ENCODE measurements at regions not wholly inside any gene's neighbourhood (a gene's known extent, or its start where the extent isn't known, plus 50 kb on each side); places are given as distances from the start of the nearest gene placed in this dataset.
"Not testable (repeated sequence)": the region's sequence is repeated elsewhere in the genome, so short reads cannot be mapped to it uniquely, and the experiment has no call there.

DNA sequence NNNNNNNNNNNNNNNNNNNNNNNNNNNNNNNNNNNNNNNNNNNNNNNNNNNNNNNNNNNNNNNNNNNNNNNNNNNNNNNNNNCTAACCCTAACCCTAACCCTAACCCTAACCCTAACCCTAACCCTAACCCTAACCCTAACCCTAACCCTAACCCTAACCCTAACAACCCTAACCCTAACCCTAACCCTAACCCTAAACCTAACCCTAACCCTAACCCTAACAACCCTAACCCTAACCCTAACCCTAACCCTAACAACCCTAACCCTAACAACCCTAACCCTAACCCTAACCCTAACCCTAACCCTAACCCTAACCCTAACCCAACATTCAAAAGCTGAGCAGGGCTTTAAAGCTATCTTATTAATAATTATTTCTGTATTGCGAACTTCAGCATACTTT, 182.5 kb upstream of the FAM20C start:
- not testable (repeated sequence) for DNase-seq

DNA sequence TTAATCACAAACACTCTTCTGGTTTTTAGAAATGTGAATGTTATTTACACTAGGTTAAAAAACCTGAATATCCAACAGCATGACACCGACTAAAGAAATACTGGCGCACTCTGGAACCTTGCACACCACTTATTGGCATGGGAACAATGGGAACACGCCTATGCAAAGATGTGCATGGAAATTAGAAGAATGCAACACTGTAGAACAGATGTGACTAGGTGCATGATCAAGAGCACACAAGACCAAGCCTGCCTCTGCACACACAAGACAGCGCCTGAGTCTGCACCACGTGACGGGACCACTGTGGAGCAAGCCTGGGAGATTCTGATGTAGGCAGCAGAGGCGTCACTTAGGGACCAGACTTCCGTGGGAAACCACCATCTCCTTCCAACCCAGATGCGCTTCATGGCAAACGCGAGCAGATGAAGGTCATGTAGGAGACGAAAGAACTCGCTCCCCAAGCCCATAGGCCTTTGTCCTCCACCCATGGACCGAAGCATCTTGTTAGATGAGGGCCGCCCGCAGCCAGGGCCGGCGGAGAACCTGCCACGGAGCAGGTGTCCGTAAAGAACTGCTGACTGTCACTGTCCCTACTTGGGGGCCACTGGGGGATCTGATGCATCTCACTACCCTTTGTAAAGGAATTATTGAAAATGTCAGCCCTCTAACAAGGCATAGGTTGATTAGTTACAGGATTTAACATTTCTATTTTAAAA, 159.6 kb upstream of the FAM20C start:
- not testable (repeated sequence) for DNase-seq

DNA sequence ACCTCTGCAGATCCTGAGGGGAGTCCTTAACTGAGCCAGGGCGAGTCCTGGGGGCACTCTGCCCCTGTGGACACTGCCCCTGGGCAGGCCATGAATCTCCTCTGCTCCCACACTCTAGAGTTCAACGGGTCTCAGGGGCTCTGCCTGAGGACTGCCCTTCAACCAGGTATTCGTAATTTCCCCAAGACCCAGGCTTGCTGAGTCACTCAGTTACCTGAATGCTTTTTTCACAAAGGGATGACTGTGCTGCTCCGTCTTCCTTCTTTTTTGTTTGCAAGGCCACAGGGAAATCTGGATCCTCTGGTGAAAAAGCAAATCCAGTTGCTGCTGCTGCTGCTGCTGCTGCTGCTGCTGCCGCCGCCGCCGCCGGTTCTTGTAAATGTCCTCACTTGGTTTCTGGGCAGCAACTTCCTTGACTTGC, 157.2 kb upstream of the FAM20C start:
- DNase-seq, result peak; percentile 26 to 39

DNA sequence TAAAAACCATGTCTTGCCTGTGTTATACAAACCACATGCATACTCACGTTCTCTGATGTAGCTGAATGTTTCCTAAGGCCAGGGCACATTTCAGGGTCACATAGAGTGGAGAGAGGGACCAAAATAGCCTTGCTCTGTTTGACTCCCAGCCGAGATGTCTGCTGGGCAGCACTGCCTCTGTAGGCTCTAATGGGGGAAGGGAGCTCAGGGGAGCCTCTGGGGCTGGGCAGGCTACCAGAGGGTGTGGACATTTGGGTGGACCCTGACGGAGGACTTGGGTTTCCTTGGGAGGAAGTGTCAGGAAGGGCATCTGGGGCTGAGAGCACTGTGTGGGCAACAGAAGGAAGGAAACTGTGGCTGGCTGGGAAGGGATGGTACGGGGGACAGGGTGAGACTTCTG, 155.8 kb upstream of the FAM20C start:
- not testable (repeated sequence) for DNase-seq

DNA sequence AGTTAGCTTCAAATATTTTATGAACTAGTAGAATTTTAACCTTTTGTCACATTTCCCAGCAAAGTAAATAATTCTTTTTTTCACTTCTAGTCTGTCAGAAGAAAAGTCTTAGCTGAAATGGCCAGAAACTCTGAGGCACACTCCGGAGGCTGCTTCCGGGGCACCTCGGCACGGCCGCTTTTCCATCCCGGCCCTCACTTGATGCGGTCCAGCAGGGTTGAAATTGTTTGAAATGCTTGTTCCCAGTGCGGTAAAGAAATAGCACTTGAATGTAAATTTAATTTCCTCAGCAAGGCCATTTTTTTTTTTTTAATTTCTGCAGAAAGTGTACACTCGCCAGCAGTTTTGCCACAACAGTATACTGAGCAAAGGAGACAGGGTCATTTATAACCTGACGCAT, 154.7 kb upstream of the FAM20C start:
- DNase-seq, result not testable (repeated sequence)

DNA sequence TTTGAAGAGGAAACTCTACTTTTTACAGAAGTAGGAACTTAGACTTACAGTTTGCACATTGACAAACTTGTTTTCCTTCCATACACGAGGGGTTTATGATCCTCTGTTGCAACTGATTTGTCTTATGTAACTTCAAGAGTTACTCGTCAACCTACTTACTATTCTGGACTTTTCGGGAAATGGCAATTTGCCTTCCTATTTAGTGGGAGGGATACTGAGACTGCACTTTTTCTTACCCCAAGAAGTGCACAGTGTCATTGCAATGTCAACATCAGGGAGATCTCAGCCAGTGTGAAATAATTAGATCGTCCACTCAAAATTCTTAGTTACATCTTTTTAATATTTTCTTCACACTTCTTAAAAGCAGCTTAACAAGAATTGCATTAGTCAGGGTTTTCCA, 153.9 kb upstream of the FAM20C start:
- not testable (repeated sequence) for DNase-seq

DNA sequence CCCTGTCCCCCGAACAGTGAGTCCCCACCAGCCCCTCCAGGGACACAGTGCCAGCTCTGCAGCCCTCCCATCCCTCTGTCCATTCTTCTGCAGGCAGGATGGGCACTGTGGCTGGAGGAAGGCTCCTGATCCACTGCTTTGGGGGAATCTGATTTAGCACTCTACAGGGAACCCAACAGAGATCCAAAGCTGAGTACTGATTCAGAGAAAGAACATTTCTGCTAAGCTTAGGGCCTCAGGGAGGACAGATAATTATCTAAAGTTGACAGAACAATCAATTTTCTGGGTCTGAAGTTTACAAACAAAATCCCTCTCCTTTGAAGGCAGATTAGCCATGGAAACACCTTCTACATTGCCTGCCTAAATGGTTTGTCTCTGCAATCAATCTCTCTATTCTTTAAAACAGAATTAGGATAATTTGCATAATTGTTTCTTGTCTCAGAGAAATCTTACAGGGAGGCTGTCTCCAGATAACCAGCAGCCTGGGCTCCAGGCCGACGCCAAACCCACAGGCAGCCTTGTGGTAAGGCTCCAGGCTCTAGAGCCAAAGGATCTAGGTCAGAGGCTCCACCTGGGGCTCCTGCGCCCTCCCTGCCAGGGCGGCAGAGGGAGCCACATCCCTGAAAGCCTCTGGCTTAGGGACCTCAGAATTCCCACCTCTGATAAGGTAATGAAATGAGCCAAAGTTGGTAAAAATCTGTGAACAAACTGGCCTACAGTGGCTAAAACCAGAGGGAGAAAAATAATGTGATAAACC, 152.2 kb upstream of the FAM20C start:
- DNase-seq, result peak in 1 of 2 donors; percentile 21

DNA sequence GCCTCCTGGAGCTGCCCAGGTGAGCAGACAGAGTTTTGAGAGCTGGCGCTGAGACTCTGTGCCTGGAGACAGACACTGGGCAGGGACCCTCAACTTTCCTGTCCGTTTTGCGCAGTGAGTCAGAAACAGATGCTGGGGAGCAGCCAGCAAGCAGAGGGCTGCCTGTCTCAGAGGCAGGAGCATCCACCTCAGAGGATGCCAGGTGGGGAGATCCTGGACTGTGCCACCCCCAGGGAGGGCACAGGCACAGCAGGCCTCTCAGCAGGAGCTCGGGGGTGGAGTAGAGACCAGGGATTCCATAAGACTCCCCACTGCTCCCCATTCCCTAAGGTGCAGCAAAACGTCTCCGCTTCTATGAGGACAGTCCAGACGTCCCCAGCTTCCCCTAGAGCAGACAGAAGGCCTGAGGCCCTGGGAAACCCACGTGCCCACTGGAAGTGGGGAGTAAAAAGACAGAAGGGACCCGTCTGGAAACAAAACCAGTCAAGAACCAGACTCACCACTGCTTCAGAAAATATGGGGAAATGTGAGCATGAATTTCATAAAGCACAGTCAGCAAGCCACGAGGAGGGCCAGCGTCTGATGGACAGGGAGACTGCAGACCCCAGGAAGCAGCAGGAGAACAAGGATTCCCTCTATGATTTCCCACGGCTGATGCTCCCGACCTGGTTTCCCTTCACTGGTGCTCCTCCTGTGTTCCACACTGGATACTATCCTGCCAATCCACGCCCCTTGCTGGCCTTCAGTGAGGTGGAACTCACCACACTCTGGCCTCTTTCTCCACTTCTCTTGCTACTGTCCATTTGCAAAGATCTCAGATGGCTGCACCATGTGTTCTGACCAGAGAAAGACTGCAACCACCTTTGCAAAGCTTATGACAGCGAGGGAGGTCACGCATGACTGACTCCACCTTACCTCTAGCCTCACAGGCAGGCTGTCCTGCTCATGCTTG, 151.3 kb upstream of the FAM20C start:
- DNase-seq, result peak; percentile 41 to 48

DNA sequence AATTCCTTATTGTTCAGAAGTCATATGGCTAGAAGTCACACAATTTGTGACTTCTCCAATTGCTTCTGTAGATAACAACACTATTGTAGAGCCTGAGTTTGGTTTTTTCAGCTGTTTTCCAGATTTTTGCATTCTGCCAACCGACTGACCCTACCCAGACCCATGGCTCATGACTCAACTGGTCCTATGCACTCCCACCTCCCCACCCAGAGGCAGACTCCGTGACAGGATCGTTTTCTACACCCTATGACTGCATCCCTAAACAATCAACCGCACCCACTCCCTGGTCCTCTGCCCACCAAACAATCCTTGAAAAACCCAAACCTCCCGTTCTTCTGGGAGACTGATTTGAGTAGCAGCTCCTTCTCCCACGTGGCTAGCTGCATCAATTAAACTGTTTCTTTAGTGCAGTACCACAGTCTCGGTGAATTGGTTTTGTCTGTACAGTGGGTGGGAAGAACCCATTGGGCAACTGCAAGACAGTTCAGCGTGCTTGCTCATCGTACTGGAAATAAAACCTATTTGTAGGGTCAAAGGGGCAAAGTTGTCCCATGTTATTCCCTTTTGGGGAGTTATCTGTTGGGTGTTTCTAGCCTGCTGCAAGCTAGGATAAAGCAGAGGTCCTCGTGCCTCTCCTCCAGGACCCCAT, 150.3 kb upstream of the FAM20C start:
- DNase-seq, result peak; percentile 69 to 80

DNA sequence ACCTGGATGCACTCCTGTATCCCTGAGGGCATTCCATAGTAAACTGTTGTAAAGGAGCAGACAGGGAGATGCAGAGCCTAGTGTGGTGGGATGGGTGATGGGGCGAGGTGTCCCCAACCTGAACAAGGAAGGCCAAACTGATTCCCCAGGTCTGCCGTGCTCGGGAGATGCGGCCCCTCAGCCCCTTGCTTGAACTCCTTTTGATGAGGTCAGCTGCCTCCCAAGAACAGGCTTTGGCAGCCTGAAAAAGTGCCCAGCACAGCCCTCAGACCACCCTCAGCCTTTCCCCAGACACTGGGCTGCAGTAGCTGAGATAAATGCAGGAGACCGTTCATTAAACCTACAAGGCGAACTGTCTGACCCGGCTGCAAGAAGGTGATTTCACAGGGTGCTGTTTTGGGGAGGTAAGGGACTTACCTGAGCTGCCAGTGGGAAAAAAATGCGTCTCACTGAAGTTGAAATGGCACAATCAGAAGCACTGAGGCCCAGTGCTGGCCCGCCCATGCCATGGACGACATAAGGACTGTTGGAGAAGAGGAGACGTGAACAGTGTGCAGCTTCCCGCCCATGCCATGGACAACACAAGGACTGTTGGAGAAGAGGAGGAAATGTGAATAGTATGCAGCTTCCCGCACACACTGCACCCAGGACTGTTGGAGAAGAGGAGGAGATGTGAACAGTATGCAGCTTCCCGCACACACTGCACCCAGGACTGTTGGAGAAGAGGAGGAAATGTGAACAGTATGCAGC, 148.4 kb upstream of the FAM20C start:
- DNase-seq, result no peak

DNA sequence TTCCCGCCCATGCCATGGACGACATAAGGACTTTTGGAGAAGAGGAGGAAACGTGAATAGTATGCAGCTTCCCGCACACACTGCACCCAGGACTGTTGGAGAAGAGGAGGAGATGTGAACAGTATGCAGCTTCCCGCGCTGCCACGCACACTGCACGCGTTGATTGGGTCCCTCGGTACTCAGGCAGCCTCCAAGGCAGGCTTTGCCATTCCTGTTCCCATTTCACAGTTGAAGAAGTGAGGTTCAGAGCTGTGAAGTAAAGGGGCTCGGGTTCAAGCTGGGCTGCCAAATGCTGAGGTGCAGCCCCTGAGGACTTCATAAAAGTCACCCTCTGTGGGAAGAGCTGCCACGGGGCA, 147.9 kb upstream of the FAM20C start:
- no peak for DNase-seq

DNA sequence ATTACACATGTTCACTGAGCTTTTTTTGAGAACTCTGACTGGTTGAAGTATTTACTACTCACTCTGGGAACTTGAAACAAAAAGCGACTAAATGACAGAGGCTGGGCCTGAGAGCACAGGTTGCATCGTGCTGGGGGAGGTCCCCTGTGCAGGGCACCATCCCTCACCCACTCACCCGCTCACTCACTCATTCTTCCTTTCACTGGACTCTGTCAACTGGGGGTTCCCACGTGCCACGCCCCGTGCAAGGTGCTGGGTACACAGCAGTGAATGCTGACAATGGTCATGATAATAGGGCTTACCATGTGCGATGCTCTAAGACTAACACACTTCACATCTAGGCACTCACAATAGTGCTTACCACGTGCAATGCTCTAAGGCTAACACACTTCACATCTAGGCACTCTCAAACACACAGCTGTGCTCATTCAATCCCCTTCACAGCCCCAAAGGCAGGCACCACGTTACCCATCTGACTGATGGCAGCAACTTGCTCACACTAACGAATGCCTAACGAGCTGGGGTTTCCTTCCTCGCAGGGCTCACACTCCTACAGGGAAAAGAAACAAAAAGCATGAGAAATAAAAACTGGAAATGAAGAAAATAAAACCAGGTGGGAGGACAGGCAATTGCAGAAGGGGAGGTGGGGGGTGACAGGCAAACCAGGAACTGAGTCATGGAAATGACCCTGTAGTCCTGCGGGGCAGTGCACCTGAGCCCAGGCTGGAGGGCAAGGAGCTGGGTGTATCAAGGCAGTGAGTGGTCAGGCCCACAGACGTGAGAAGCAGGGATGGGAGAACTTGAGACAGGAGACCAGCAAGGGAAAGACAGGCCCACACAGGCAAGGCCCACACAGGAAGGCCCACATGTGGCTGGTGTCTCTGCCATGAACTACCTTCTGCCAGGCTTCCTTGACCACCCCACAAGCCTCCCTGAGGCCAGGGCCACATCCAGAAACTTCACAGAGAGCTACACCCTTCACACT, 147.0 kb upstream of the FAM20C start:
- DNase-seq, result peak in 1 of 2 donors; percentile 17

DNA sequence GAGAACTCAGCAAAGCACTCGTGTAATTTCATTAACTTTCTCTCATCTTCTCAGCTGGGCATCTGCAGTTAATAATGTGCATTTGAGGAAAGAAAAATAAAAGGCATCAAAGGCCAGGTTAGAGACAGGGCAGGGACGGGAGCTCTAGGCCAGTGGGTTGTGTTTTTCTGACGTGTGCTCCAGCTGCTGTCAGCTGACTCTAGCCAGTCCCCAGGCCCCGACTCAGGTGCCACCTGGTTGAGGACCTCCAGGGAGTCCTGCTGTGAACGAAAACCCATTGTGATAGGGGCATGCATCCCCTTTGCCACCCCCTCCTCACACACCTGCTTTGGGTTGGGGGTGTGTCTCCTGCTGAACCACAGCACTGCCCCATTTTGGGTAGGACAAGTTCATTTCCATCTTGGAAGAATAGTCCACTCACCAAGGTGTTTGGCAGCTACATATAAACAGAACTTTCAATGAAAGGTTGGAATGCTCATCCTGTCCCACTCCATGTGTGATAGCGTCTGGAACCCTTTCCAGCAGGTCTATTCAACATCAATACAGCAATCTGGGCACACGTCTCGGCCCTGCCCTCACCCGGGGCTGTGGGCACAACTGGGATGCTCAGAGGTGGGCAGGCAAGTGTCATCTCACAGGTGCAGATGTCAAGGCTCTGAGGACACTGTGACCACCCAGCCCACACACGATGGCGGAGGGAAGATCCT, 146.1 kb upstream of the FAM20C start:
- DNase-seq, result no peak

DNA sequence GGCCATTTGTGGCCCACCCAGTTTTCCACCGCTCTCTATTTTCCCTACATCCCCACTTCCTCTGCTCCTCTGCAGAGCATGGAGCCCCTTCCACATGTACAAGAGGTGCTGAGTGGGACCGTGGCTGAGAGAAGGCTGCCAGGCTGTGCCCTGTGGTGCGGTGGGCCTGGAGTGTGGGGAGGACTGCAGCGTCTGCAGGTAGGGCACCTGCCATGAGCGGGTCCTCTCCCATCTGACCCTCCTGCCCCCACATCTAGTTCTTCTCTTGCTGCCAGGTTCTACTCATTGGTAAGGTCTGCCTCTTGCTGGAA, 145.6 kb upstream of the FAM20C start:
- no peak for DNase-seq

DNA sequence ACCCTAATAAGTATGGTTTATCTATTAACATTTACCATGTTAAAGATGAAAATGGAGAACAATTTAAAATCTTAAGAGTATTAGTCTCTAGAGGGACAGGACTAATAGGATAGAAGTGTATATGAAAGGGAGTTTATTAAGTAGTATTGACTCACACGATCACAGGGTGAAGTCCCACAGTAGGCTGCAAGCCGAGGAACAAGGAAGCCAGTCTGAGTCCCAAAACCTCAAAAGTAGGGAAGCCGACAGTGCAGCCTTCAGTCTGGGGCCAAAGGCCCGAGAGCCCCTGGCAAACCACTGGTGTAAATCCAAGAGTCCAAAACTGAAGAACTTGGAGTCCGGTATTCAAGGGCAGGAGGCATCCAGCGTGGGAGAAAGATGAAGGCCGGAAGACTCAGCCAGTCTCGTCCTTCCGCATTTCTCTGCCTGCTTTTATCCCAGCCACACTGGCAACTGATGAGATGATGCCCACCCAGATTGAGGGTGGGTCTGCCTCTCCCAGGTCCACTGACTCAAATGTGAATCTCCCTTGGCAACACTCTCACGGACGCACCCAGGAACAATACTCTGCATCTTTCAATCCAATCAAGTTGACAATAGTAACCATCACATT, 140.8 kb upstream of the FAM20C start:
- DNase-seq, result peak in 1 of 2 donors; percentile 55

DNA sequence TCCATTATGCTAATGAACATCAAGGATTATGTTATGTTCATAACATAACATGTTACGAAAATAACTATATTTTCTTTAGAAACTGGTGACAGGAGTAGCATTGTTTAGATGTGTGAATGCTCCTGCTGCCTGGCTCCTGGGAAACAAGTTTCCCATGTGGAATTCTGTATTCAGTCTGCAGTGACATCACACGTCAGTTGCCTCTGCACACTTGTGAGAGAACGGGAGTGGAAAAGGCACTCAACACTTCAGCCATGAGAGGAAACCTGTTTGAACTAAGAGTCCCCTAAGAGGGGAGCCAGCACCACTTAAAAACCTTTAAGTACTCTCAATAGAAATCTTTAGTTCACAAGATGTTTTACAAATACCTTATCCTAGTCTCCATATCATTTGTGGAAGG, 140.3 kb upstream of the FAM20C start:
- DNase-seq, result no peak

DNA sequence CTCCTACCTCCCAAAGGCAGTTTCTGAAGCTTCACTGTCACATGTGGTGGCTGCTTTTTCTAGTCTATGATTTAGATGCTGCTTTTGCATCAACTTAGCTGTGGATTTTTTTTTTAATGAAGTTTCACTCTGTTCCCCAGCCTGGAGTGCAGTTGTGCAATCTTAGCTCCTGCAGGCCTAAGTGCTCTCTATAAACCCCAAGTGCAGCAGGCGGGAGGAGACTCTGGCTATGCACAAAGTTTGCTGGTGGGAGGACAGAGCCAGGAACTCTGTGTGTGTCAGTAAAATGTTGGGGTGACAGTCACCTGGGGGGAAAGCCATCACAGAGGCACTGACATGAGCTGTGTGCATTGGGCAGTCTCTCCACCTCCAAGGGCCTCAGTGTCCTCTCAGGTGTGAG, 138.8 kb upstream of the FAM20C start:
- DNase-seq, result peak; percentile 24 to 26

DNA sequence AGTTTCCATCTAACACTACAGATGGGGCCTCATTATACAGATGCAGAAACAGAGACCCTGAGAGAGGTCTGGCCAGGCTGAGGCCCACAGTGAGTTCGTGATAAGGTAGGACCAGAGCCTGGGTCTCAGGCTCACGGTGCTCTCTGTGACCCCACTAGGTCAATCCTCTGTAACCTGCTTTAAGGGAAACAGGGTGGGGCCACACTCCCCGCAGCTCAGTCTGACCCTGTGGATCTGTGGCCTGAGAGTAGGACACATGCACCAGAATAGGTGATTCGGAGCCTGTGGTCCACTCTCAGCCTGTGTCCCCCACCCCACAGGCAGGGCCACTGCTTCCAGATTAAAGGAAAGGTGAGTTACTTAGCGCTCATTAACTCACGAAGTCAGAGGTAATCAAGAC, 137.8 kb upstream of the FAM20C start:
- DNase-seq, result no peak

DNA sequence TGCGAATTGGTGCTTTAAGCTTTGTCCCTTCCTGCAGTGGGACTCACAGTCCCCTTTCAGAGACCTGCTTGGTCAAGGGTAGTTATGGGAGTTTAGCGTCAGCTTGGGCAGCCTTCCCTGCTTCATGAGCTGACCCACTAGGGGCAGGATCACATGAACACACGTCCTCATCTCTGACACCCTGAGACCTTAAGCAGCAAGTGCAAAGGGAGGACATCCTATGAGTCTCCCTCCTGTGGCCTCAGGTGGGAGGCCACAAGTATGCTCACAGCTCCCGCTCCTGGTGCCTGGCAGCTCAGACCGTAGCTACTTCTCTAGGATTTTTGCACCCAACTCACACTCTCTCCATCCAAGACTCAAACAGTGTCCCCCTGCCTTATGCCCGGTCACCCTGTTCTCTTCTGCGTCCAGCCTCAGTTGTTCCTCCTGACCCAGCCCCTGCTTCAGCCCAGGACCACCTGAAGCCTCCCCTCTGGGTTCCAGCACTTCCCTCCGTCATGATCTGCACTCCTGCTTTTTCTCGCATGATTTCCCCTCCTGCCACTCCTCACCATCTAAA, 136.6 kb upstream of the FAM20C start:
- no peak for DNase-seq
